ENCODE measurements at regions not wholly inside any gene's neighbourhood (a gene's known extent, or its start where the extent isn't known, plus 50 kb on each side); places are given as distances from the start of the nearest gene placed in this dataset.
A peak's percentile ranks its signal among the peaks of the same experiment; 100 is the strongest.
"Not testable (repeated sequence)": the region's sequence is repeated elsewhere in the genome, so short reads cannot be mapped to it uniquely, and the experiment has no call there.

GRCh38 chr9:104386425-104387069 is 117.5 kb upstream of the OR13F1 start:
- intact Hi-C loops (cut with DNase I): loop anchor here (10.0 kb wide), 2 partner anchors 212 to 612 kb away; no protein-coding TSS in a partner anchor
- Histone ChIP-seq H3K9me3 (no peaks in the 10 kb centered on the region), H3K4me3 (no peak overlapping the region), H3K36me3 (no peaks in the 10 kb centered on the region), H3K27ac (no peak overlapping the region), H3K4me1 (no peaks in the 10 kb centered on the region), H3K27me3 (peaks cover 0 to 9% (median 0%) of the 10 kb centered on the region in 4 donors)
- TF ChIP-seq POLR2A (IDR thresholded peaks at IDR 0.05) (no peak), CTCF (IDR thresholded peaks at IDR 0.05) (peak in 5 of 6 experiments; percentile 32 to 71 (median 48))
- no peak for DNase-seq
- WGBS, 2 donors: 0 to 4% methylated on average over 1 of the region's 1 CpG

GRCh38 chr9:104388071-104388470 is 116.0 kb upstream of the OR13F1 start:
- 53 to 69% methylated on average over 2 to 3 of the region's 3 CpGs for WGBS, 2 donors
- TF ChIP-seq POLR2A (IDR thresholded peaks at IDR 0.05) (no peak), CTCF (IDR thresholded peaks at IDR 0.05) (no peak)
- intact Hi-C loops (cut with DNase I): loop anchor here (10.0 kb wide), 2 partner anchors 213 to 613 kb away; no protein-coding TSS in a partner anchor
- DNase-seq: no peak
- Histone ChIP-seq H3K9me3 (no peaks in the 10 kb centered on the region), H3K4me1 (no peaks in the 10 kb centered on the region), H3K27me3 (peaks cover 0 to 9% (median 0%) of the 10 kb centered on the region in 4 donors), H3K4me3 (no peak overlapping the region), H3K27ac (no peak overlapping the region), H3K36me3 (no peaks in the 10 kb centered on the region)

- intact Hi-C loops (cut with DNase I): loop anchor here (10.0 kb wide), 2 partner anchors 215 to 615 kb away; no protein-coding TSS in a partner anchor
- Histone ChIP-seq H3K36me3 (no peaks in the 10 kb centered on the region), H3K27me3 (peaks cover 0 to under 1% (median 0%) of the 10 kb centered on the region in 4 donors), H3K9me3 (no peaks in the 10 kb centered on the region), H3K27ac (no peak overlapping the region), H3K4me1 (no peaks in the 10 kb centered on the region), H3K4me3 (no peak overlapping the region)
- DNase-seq: no peak
- 59 to 73% methylated on average over 4 of the region's 4 CpGs for WGBS, 2 donors
- no peak for TF ChIP-seq CTCF (IDR thresholded peaks at IDR 0.05)
- no peak for TF ChIP-seq POLR2A (IDR thresholded peaks at IDR 0.05)
Observed at GRCh38 chr9:104389341-104389740, 114.7 kb upstream of the OR13F1 start.

- H3K27me3 ChIP-seq; H3K27ac ChIP-seq; DNase-seq; H3K36me3 ChIP-seq; H3K4me1 ChIP-seq; H3K9me3 ChIP-seq; H3K4me3 ChIP-seq; intact Hi-C loops (cut with DNase I): not testable (repeated sequence)
- WGBS, 2 donors: 56 to 60% methylated on average over 10 of the region's 10 CpGs
Observed at GRCh38 chr9:104394901-104395300, 109.2 kb upstream of the OR13F1 start.

- no peak overlapping the region for H3K27ac ChIP-seq
- H3K9me3 ChIP-seq: no peaks in the 10 kb centered on the region
- H3K27me3 ChIP-seq: no peaks in the 10 kb centered on the region
- H3K36me3 ChIP-seq: no peaks in the 10 kb centered on the region
- TF ChIP-seq POLR2A (IDR thresholded peaks at IDR 0.05): no peak
- no peak for TF ChIP-seq CTCF (IDR thresholded peaks at IDR 0.05)
- H3K4me1 ChIP-seq: no peaks in the 10 kb centered on the region
- intact Hi-C loops (cut with DNase I): no loop called here
- no peak for DNase-seq
- no peak overlapping the region for H3K4me3 ChIP-seq
Observed at GRCh38 chr9:104412238-104412637, 91.8 kb upstream of the OR13F1 start.

- Histone ChIP-seq H3K27ac (no peak overlapping the region), H3K4me3 (no peak overlapping the region), H3K9me3 (no peaks in the 10 kb centered on the region), H3K36me3 (no peaks in the 10 kb centered on the region), H3K27me3 (no peaks in the 10 kb centered on the region), H3K4me1 (no peaks in the 10 kb centered on the region)
- intact Hi-C loops (cut with DNase I): no loop called here
- TF ChIP-seq POLR2A (IDR thresholded peaks at IDR 0.05) (no peak), CTCF (IDR thresholded peaks at IDR 0.05) (no peak)
- DNase-seq: no peak
Observed at GRCh38 chr9:104416470-104416869, 87.6 kb upstream of the OR13F1 start.

Measured in esophagus squamous epithelium (tissue), 5 donors.